CD14-positive monocyte (primary cell): ENCODE measurements at regions not wholly inside any gene's neighbourhood (a gene's known extent, or its start where the extent isn't known, plus 50 kb on each side); places are given as distances from the start of the nearest gene placed in this dataset.

Experiments used
- DNase-seq, 3 donors: peaks; one replicate each; pipeline ENCODE4 v3.0.0-alpha.2; 2011 to 2022
- H2AFZ ChIP-seq: 2 replicates; pipeline ENCODE4 v1.6.0; 2012; ENCODE audit warnings: mild to moderate bottlenecking, low read depth, low read length, inconsistent platforms; ENCODE audit not compliant: insufficient read depth, poor library complexity, severe bottlenecking
- H3K27ac ChIP-seq, 2 donors: 1 replicate in 1 of 2; 2 replicates in 1 of 2; pipeline ENCODE4 v1.5.1; 2012 to 2013; ENCODE audit warnings: low read length in 2 of 2, control low read depth in 1 of 2, inconsistent platforms in 1 of 2, low read depth in 1 of 2, mild to moderate bottlenecking in 1 of 2
- H3K27me3 ChIP-seq, 2 donors: one replicate each; pipeline versions ENCODE4 v1.6.0 to v1.6.1; 2011 to 2013; ENCODE audit warnings: low read length in 2 of 2; ENCODE audit not compliant: control insufficient read depth in 2 of 2, insufficient read depth in 2 of 2
- H3K36me3 ChIP-seq, 2 donors: replicated peaks in 1 of 2; 1 replicate in 1 of 2; 2 replicates in 1 of 2; pipeline versions ENCODE4 v1.5.1 to v1.6.1; 2012 to 2013; ENCODE audit warnings: low read length in 2 of 2, control low read depth in 1 of 2, inconsistent platforms in 1 of 2, mild to moderate bottlenecking in 1 of 2; ENCODE audit not compliant: insufficient read depth in 2 of 2, control insufficient read depth in 1 of 2
- H3K4me1 ChIP-seq, 2 donors: 1 replicate in 1 of 2; 2 replicates in 1 of 2; pipeline versions ENCODE4 v1.5.1 to v1.6.1; 2012 to 2013; ENCODE audit warnings: low read length in 2 of 2, control low read depth in 1 of 2, inconsistent platforms in 1 of 2, mild to moderate bottlenecking in 1 of 2, moderate library complexity in 1 of 2; ENCODE audit not compliant: insufficient read depth in 2 of 2, control insufficient read depth in 1 of 2
- H3K4me2 ChIP-seq: replicated peaks from 2 replicates; pipeline ENCODE3; 2012; ENCODE audit warnings: low read length, moderate library complexity, mild to moderate bottlenecking; ENCODE audit not compliant: poor library complexity, severe bottlenecking; ENCODE audit errors: extremely low read depth
- H3K4me3 ChIP-seq, 3 experiments: fragments of 200-600 bp in 1 of 3; sonication (generic) in 1 of 3; replicated peaks in 1 of 3; 1 replicate in 2 of 3; 2 replicates in 1 of 3; pipeline ENCODE4 v1.5.1; 2011 to 2013; ENCODE audit warnings: low read length in 3 of 3, mild to moderate bottlenecking in 3 of 3, control low read depth in 2 of 3, low read depth in 2 of 3, inconsistent platforms in 1 of 3, moderate library complexity in 1 of 3
- H3K79me2 ChIP-seq: 2 replicates; pipeline ENCODE4 v1.6.0; 2012; ENCODE audit warnings: mild to moderate bottlenecking, control low read depth, inconsistent platforms, low read length, moderate library complexity; ENCODE audit not compliant: insufficient read depth
- H3K9ac ChIP-seq: 2 replicates; pipeline ENCODE4 v1.6.0; 2017; ENCODE audit warnings: low read length, mild to moderate bottlenecking; ENCODE audit not compliant: insufficient read depth, poor library complexity, severe bottlenecking
- H3K9me3 ChIP-seq, 2 donors: replicated peaks in 1 of 2; 1 replicate in 1 of 2; 2 replicates in 1 of 2; pipeline versions ENCODE4 v1.5.1 to v1.6.1; 2012 to 2013; ENCODE audit warnings: low read length in 2 of 2, control low read depth in 1 of 2; ENCODE audit not compliant: control insufficient read depth in 1 of 2, insufficient read depth in 1 of 2
- H4K20me1 ChIP-seq: 2 replicates; pipeline ENCODE4 v1.6.0; 2012; ENCODE audit warnings: mild to moderate bottlenecking, low read length, control low read depth, moderate library complexity; ENCODE audit not compliant: insufficient read depth
- H3K27ac Mint-ChIP-seq, 7 donors: one replicate each; pipeline ENCODE4 v1.8.0; 2020; ENCODE audit warnings: mild to moderate bottlenecking in 7 of 7, mixed read lengths in 7 of 7, moderate library complexity in 6 of 7, inconsistent platforms in 2 of 7
- H3K27me3 Mint-ChIP-seq, 3 donors: one replicate each; pipeline ENCODE4 v1.8.0; 2021 to 2022; ENCODE audit warnings: low read depth in 3 of 3, mild to moderate bottlenecking in 3 of 3, mixed read lengths in 3 of 3, moderate library complexity in 3 of 3, inconsistent platforms in 1 of 3
- H3K36me3 Mint-ChIP-seq, 2 donors: one replicate each; pipeline ENCODE4 v1.8.0; 2020; ENCODE audit warnings: mixed read lengths in 2 of 2, inconsistent platforms in 1 of 2, mild to moderate bottlenecking in 1 of 2
- H3K4me1 Mint-ChIP-seq: one replicate; pipeline ENCODE4 v1.8.0; 2020; ENCODE audit warnings: mild to moderate bottlenecking, mixed read lengths
- H3K4me3 Mint-ChIP-seq, 2 donors: one replicate each; pipeline ENCODE4 v1.8.0; 2020; ENCODE audit warnings: mild to moderate bottlenecking in 2 of 2, mixed read lengths in 2 of 2, moderate library complexity in 1 of 2
- H3K9me3 Mint-ChIP-seq, 7 donors: one replicate each; pipeline ENCODE4 v1.8.0; 2020 to 2022; ENCODE audit warnings: mixed read lengths in 7 of 7, mild to moderate bottlenecking in 6 of 7, moderate library complexity in 6 of 7, inconsistent platforms in 2 of 7
- WGBS: methylation state at CpG from one replicate; pipeline ENCODE4 v1.1.5; 2013; ENCODE audit warnings: missing lambda C conversion rate; ENCODE audit not compliant: insufficient coverage; 5-methylcytosine and 5-hydroxymethylcytosine counted together
- intact Hi-C, 2 donors: fragments of 100-400 bp; cut with micrococcal nuclease; formaldehyde crosslinking; loops; one replicate each; pipeline versions ENCODE4 v1.15.0 to v1.15.1; 2023
- TF ChIP-seq, protein P1 (sequence below): fragments of 200-600 bp; IDR thresholded peaks from one replicate; pipeline ENCODE4 v1.8.0; 2022; ENCODE audit warnings: antibody characterized with exemption, mild to moderate bottlenecking

DNA sequence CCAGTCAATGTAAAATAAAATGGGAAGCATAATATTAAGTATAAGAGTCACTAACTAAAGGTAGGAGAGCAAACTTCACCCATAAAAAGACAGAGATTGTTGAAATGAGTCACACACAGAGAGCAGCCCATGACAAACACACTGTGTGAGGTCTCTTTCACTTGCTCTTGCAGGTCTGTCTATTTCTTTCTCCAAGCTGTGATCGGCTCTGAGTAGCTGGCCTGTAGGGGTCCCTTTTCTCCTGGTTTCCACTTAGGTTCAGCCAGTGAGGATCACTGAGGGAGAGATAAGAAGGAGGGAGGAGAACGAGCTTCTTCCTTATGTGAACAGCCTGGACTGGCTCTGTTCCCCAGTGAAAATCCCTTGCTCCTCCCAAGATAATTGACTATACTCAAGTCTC is 133.7 kb upstream of the HS3ST3A1 start:
- intact Hi-C loops, result no loop called here
- no CpG with 5 or more reads among the region's 2 CpGs for WGBS
- Histone ChIP-seq H3K4me2 (no peak overlapping the region), H3K9me3 (peaks cover 0 to 12% of the 10 kb centered on the region in 2 donors), H2AFZ (no peak overlapping the region), H3K27me3 (no peaks in the 10 kb centered on the region), H3K4me1 (no peaks in the 10 kb centered on the region), H3K36me3 (no peaks in the 10 kb centered on the region), H3K79me2 (no peaks in the 10 kb centered on the region), H3K4me3 (no peak overlapping the region), H3K9ac (no peak overlapping the region), H4K20me1 (no peaks in the 10 kb centered on the region), H3K27ac (no peak overlapping the region)
- TF ChIP-seq, protein P1, sequence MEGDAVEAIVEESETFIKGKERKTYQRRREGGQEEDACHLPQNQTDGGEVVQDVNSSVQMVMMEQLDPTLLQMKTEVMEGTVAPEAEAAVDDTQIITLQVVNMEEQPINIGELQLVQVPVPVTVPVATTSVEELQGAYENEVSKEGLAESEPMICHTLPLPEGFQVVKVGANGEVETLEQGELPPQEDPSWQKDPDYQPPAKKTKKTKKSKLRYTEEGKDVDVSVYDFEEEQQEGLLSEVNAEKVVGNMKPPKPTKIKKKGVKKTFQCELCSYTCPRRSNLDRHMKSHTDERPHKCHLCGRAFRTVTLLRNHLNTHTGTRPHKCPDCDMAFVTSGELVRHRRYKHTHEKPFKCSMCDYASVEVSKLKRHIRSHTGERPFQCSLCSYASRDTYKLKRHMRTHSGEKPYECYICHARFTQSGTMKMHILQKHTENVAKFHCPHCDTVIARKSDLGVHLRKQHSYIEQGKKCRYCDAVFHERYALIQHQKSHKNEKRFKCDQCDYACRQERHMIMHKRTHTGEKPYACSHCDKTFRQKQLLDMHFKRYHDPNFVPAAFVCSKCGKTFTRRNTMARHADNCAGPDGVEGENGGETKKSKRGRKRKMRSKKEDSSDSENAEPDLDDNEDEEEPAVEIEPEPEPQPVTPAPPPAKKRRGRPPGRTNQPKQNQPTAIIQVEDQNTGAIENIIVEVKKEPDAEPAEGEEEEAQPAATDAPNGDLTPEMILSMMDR, result no peak
- H3K4me1 Mint-ChIP-seq, result no peaks in the 10 kb centered on the region
- H3K4me3 Mint-ChIP-seq, result no peak overlapping the region
- DNase-seq, result no peak
- H3K27ac Mint-ChIP-seq, result no peak overlapping the region
- H3K36me3 Mint-ChIP-seq, result no peaks in the 10 kb centered on the region
- peaks cover 1 to 4% (median 2%) of the 10 kb centered on the region in 3 donors for H3K27me3 Mint-ChIP-seq
- H3K9me3 Mint-ChIP-seq, result peaks cover 2 to 15% (median 5%) of the 10 kb centered on the region in 7 donors

- Mint-ChIP-seq H3K27ac (no peak overlapping the region), H3K9me3 (peaks cover 2 to 15% (median 5%) of the 10 kb centered on the region in 7 donors), H3K27me3 (peaks cover 1 to 2% (median 2%) of the 10 kb centered on the region in 3 donors), H3K4me3 (no peak overlapping the region), H3K36me3 (no peaks in the 10 kb centered on the region), H3K4me1 (no peaks in the 10 kb centered on the region)
- intact Hi-C loops, result no loop called here
- TF ChIP-seq, protein P1, result no peak
- Histone ChIP-seq H3K27ac (no peak overlapping the region), H3K9me3 (peaks cover 0 to 11% of the 10 kb centered on the region in 2 donors), H3K79me2 (no peaks in the 10 kb centered on the region), H2AFZ (no peak overlapping the region), H3K4me1 (no peaks in the 10 kb centered on the region), H3K27me3 (no peaks in the 10 kb centered on the region), H3K9ac (no peak overlapping the region), H3K4me2 (no peak overlapping the region), H3K4me3 (no peak overlapping the region), H4K20me1 (no peaks in the 10 kb centered on the region), H3K36me3 (no peaks in the 10 kb centered on the region)
- no peak for DNase-seq
- 83% methylated on average over 1 of the region's 2 CpGs for WGBS
Observed at GRCh38 chr17:13735861-13736260, 134.1 kb upstream of the HS3ST3A1 start.
